Hepatocyte (in vitro differentiated cells): ENCODE measurements at regions not wholly inside any gene's neighbourhood (a gene's known extent, or its start where the extent isn't known, plus 50 kb on each side); places are given as distances from the start of the nearest gene placed in this dataset.
"Not testable (repeated sequence)": the region's sequence is repeated elsewhere in the genome, so short reads cannot be mapped to it uniquely, and the experiment has no call there.

Experiments
- DNase-seq: peaks from one replicate; pipeline ENCODE4 v3.0.0-alpha.2; 2016; ENCODE audit warnings: low spot score
- H2AFZ ChIP-seq: fragments of 200-600 bp; sonication (generic); 2 replicates; pipeline ENCODE4 v1.6.0; 2016; ENCODE audit warnings: antibody characterized with exemption, mild to moderate bottlenecking
- H3K27ac ChIP-seq: fragments of 200-600 bp; sonication (generic); 2 replicates; pipeline ENCODE4 v1.5.1; 2016; ENCODE audit warnings: mild to moderate bottlenecking
- H3K27me3 ChIP-seq: fragments of 200-600 bp; sonication (generic); 2 replicates; pipeline ENCODE4 v1.6.1; 2016
- H3K36me3 ChIP-seq: fragments of 200-600 bp; sonication (generic); replicated peaks from 2 replicates; pipeline ENCODE4 v1.5.1; 2016; ENCODE audit warnings: low read depth; ENCODE audit not compliant: insufficient read depth
- H3K4me1 ChIP-seq: fragments of 200-600 bp; sonication (generic); 2 replicates; pipeline ENCODE4 v1.5.1; 2016; ENCODE audit warnings: mild to moderate bottlenecking, moderate library complexity; ENCODE audit not compliant: insufficient read depth
- H3K4me2 ChIP-seq: fragments of 200-600 bp; sonication (generic); 2 replicates; pipeline ENCODE4 v1.6.0; 2016
- H3K4me3 ChIP-seq: fragments of 200-600 bp; sonication (generic); 2 replicates; pipeline ENCODE4 v1.5.1; 2016; ENCODE audit warnings: mild to moderate bottlenecking
- H3K79me2 ChIP-seq: fragments of 200-600 bp; sonication (generic); 2 replicates; pipeline ENCODE4 v1.6.0; 2017; ENCODE audit warnings: mild to moderate bottlenecking
- H3K9me2 ChIP-seq: fragments of 200-600 bp; sonication (generic); replicated peaks from 2 replicates; pipeline ENCODE4 v1.6.0; 2017; ENCODE audit warnings: mild to moderate bottlenecking; ENCODE audit not compliant: insufficient read depth
- H3K9me3 ChIP-seq: fragments of 200-600 bp; sonication (generic); 2 replicates; pipeline ENCODE4 v1.5.1; 2016; ENCODE audit warnings: low read depth, mild to moderate bottlenecking
- H4K20me1 ChIP-seq: fragments of 200-600 bp; sonication (generic); 2 replicates; pipeline ENCODE4 v1.6.0; 2016; ENCODE audit warnings: mild to moderate bottlenecking; ENCODE audit not compliant: insufficient read depth, poor library complexity, severe bottlenecking
- EZH2 ChIP-seq: fragments of 200-600 bp; sonication (generic); IDR thresholded peaks from 2 replicates; pipeline ENCODE4 v1.6.1; 2016; ENCODE audit warnings: antibody characterized with exemption, mild to moderate bottlenecking, borderline replicate concordance
- EZH2phosphoT487 ChIP-seq: fragments of 200-600 bp; sonication (generic); IDR thresholded peaks from one replicate; pipeline ENCODE4 v1.6.1; 2018; ENCODE audit warnings: antibody characterized with exemption, mild to moderate bottlenecking, low read depth, moderate library complexity; ENCODE audit not compliant: unreplicated experiment, severe bottlenecking
- WGBS: methylation state at CpG from one replicate; pipeline ENCODE4 v1.1.6; 2016; ENCODE audit warnings: low lambda C conversion rate; ENCODE audit errors: missing lambda C conversion rate; 5-methylcytosine and 5-hydroxymethylcytosine counted together
- TF ChIP-seq, protein P1 (sequence below): fragments of 200-600 bp; sonication (generic); IDR thresholded peaks from 2 replicates; pipeline ENCODE4 v1.5.1; 2016; ENCODE audit warnings: antibody characterized with exemption, mild to moderate bottlenecking; ENCODE audit not compliant: poor library complexity

DNA sequence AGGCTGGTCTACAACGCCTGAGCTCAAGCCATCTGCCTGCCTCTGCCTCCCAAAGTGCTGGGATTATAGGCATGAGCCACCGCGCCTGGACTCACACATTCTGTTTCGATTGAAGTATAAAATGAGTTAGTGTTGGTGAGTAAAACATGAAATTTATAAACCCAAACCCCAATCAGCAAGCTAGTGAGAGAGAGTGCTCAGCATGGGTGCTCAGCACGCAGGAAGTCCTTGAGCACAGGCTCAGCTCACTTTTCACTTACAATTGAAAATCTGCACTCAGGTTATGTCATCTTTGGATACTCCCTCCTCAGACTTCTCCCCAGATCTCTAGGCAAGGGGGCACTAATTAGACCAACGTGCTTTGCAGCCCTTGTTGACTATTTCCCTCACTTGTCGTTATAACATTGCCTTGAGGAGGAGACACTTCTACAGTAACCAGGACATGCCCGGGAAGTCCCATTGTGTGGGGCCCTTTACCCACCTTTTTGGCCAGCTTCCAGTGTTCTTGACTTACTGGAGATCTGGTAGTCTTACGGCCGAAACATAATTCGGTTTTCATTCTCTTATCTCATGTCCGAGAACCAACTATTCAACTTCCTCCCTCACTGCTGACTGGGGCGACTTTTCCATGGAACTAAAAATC is 68.5 kb upstream of the AMN1 start:
- no peak overlapping the region for H2AFZ ChIP-seq
- H3K27ac ChIP-seq: no peak overlapping the region
- no peaks in the 10 kb centered on the region for H3K27me3 ChIP-seq
- no peaks in the 10 kb centered on the region for H3K36me3 ChIP-seq
- no peak for TF ChIP-seq EZH2
- no peak for TF ChIP-seq EZH2phosphoT487
- TF ChIP-seq, protein P1, sequence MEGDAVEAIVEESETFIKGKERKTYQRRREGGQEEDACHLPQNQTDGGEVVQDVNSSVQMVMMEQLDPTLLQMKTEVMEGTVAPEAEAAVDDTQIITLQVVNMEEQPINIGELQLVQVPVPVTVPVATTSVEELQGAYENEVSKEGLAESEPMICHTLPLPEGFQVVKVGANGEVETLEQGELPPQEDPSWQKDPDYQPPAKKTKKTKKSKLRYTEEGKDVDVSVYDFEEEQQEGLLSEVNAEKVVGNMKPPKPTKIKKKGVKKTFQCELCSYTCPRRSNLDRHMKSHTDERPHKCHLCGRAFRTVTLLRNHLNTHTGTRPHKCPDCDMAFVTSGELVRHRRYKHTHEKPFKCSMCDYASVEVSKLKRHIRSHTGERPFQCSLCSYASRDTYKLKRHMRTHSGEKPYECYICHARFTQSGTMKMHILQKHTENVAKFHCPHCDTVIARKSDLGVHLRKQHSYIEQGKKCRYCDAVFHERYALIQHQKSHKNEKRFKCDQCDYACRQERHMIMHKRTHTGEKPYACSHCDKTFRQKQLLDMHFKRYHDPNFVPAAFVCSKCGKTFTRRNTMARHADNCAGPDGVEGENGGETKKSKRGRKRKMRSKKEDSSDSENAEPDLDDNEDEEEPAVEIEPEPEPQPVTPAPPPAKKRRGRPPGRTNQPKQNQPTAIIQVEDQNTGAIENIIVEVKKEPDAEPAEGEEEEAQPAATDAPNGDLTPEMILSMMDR: no peak
- H3K9me2 ChIP-seq: no peaks in the 10 kb centered on the region
- H3K4me2 ChIP-seq: no peak overlapping the region
- H3K4me3 ChIP-seq: no peak overlapping the region
- no peaks in the 10 kb centered on the region for H3K79me2 ChIP-seq
- no peak for DNase-seq
- H3K9me3 ChIP-seq: no peaks in the 10 kb centered on the region
- no peaks in the 10 kb centered on the region for H3K4me1 ChIP-seq
- 90% methylated on average over 13 of the region's 13 CpGs for WGBS
- H4K20me1 ChIP-seq: no peaks in the 10 kb centered on the region

DNA sequence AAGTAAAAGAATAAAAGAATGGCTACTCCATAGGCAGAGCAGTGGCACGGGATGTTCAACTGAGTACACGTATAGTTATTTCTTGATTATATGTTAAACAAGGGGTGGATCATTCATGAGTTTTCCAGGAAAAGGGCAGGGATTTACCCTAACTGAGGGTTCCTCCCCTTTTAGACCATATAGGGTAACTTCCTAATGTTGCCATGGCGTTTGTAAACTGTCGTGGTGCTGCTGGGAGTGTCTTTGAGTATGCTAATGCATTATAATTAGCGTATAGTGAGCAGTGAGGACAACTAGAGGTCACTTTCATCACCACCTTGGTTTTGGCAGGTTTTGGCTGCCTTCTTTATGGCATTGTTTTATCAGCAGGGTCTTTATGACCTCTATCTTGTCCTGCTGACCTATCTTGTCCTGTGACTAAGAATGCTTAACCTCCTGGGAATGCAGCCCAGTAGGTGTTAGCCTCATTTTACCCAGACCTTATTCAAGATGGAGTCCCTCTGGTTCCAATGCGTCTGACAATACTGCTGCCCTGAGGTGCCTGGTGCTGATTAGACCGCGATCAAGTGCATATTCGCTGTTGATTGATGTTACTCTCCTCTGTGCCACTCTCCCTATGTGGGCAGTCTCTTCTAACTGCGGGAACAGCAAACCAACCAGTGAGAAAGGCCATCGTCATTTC is 67.6 kb upstream of the AMN1 start:
- H3K4me2 ChIP-seq: no peak overlapping the region
- TF ChIP-seq EZH2 (no peak), EZH2phosphoT487 (no peak)
- TF ChIP-seq, protein P1: no peak
- no peak overlapping the region for H3K4me3 ChIP-seq
- no peak overlapping the region for H3K27ac ChIP-seq
- no peaks in the 10 kb centered on the region for H3K79me2 ChIP-seq
- 94% methylated on average over 11 of the region's 11 CpGs for WGBS
- H3K27me3 ChIP-seq: no peaks in the 10 kb centered on the region
- H4K20me1 ChIP-seq: no peaks in the 10 kb centered on the region
- DNase-seq: no peak
- no peaks in the 10 kb centered on the region for H3K9me3 ChIP-seq
- no peaks in the 10 kb centered on the region for H3K36me3 ChIP-seq
- H2AFZ ChIP-seq: no peak overlapping the region
- H3K4me1 ChIP-seq: no peaks in the 10 kb centered on the region
- H3K9me2 ChIP-seq: no peaks in the 10 kb centered on the region

DNA sequence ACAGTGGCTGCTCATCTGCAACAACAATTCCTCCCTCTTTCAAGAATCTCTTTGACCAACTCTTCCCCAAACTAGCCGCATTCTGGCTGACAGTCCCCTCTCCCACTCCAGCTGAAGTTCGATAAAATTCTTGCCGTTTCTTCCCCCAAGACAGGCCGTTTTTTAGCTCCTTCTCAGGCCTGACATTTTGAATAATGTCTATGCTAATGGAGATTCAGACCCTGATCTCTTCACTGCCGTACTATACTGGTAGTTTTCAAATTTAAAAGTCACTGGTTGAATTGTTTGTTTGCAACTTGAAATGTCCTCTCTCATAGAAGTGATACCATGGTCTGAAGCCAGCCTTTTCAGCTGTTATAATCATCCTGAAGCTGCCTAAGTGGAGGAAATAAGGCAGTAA is 65.9 kb upstream of the AMN1 start:
- Histone ChIP-seq H4K20me1 (no peaks in the 10 kb centered on the region), H3K79me2 (no peaks in the 10 kb centered on the region), H3K27ac (no peak overlapping the region), H2AFZ (peak overlapping the region; percentile 49), H3K4me1 (no peaks in the 10 kb centered on the region), H3K36me3 (no peaks in the 10 kb centered on the region), H3K27me3 (no peaks in the 10 kb centered on the region), H3K4me3 (no peak overlapping the region), H3K9me2 (no peaks in the 10 kb centered on the region), H3K9me3 (no peaks in the 10 kb centered on the region), H3K4me2 (no peak overlapping the region)
- no peak for DNase-seq
- WGBS: 67% methylated on average over 5 of the region's 5 CpGs
- TF ChIP-seq EZH2phosphoT487 (no peak), EZH2 (no peak)
- TF ChIP-seq, protein P1: no peak

GRCh38 chr12:31791265-31791664 is 62.4 kb upstream of the AMN1 start:
- not testable (repeated sequence) for H3K4me2 ChIP-seq, DNase-seq, H3K9me2 ChIP-seq, H3K36me3 ChIP-seq, H3K27ac ChIP-seq, H4K20me1 ChIP-seq, H3K4me1 ChIP-seq, H3K4me3 ChIP-seq, H3K27me3 ChIP-seq, H3K9me3 ChIP-seq, H2AFZ ChIP-seq, H3K79me2 ChIP-seq
- 95% methylated on average over 3 of the region's 3 CpGs for WGBS
